Adrenal gland (tissue), 5 donors: ENCODE measurements at regions not wholly inside any gene's neighbourhood (a gene's known extent, or its start where the extent isn't known, plus 50 kb on each side); places are given as distances from the start of the nearest gene placed in this dataset.

Source experiments
- POLR2A ChIP-seq, 2 donors: fragments of 450-650 bp; IDR thresholded peaks; one replicate each; pipeline ENCODE4 v1.6.1; 2017; ENCODE audit warnings: antibody characterized with exemption in 2 of 2, mild to moderate bottlenecking in 2 of 2, moderate library complexity in 1 of 2
- TF ChIP-seq, protein P1 (sequence below), 6 experiments: fragments of 450-650 bp in 4 of 6; fragments of 200-600 bp in 2 of 6; sonication (generic) in 1 of 6; IDR thresholded peaks; 1 replicate in 5 of 6; 2 replicates in 1 of 6; pipeline versions ENCODE4 v1.5.1 to v1.8.0; 2016 to 2021; ENCODE audit warnings: antibody characterized with exemption in 6 of 6, mild to moderate bottlenecking in 2 of 6, moderate library complexity in 1 of 6
- donor health status: DM: no; HTN: no; CAD: no.

DNA sequence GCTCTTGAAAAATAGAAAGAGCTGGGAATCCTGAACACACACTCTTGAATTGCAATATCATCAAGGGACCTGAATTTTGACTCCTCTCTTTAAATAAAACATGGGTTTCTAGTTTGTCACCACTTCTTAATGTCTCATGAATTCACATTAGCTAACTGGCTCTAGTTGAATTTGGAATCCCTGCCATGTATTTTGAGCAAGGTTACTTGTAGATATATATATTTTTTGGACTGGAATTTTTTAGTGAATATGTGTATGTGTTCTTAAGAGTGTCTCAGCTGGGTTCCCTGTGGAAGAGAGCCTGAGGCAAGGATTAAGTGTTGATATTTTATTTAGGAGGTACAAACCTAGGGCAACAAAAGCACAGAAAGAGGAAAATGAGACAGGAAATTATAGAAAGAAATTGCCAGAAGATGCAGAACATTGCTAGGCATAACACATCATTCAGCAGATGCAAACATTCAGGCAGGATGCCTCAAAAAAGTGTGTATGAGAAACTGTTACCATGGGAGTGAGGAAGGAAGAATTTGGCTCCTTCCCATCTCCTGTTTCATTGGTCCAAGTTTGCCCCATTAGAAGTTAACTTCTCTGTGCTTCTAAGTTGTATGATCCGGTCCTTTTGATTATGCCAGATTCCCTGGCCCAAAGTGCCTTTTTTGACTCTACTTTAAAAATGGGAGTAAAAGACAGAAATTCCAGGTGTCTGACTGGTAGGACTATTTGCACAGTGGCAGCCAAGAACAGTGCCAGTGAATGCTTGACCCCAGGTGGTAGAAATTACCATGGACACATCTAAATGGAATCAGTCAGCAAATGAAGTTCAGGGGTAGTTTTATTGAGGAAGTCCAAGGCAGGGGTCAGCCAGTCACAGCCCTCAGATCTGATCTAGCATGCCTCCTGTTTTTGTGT lies 253.7 kb upstream of the TGFBR2 start:
- TF ChIP-seq, protein P1, sequence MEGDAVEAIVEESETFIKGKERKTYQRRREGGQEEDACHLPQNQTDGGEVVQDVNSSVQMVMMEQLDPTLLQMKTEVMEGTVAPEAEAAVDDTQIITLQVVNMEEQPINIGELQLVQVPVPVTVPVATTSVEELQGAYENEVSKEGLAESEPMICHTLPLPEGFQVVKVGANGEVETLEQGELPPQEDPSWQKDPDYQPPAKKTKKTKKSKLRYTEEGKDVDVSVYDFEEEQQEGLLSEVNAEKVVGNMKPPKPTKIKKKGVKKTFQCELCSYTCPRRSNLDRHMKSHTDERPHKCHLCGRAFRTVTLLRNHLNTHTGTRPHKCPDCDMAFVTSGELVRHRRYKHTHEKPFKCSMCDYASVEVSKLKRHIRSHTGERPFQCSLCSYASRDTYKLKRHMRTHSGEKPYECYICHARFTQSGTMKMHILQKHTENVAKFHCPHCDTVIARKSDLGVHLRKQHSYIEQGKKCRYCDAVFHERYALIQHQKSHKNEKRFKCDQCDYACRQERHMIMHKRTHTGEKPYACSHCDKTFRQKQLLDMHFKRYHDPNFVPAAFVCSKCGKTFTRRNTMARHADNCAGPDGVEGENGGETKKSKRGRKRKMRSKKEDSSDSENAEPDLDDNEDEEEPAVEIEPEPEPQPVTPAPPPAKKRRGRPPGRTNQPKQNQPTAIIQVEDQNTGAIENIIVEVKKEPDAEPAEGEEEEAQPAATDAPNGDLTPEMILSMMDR (IDR thresholded peaks at IDR 0.05), result no peak
- TF ChIP-seq POLR2A (IDR thresholded peaks at IDR 0.05), result no peak
